ENCODE measurements at regions not wholly inside any gene's neighbourhood (a gene's known extent, or its start where the extent isn't known, plus 50 kb on each side); places are given as distances from the start of the nearest gene placed in this dataset.
"Not testable (repeated sequence)": the region's sequence is repeated elsewhere in the genome, so short reads cannot be mapped to it uniquely, and the experiment has no call there.

- Mint-ChIP-seq H3K4me3 (no peak overlapping the region), H3K27ac (no peak overlapping the region), H3K36me3 (no peaks in the 10 kb centered on the region), H3K9me3 (no peaks in the 10 kb centered on the region), H3K4me1 (no peaks in the 10 kb centered on the region), H3K27me3 (no peaks in the 10 kb centered on the region)
- DNase-seq: no peak
Measured at GRCh38 chr3:20572473-20572872, 386.5 kb upstream of the SGO1 start.

GRCh38 chr3:20569310-20569709, 383.3 kb upstream of the SGO1 start:
- DNase-seq: no peak
- Mint-ChIP-seq H3K36me3 (no peaks in the 10 kb centered on the region), H3K27me3 (no peaks in the 10 kb centered on the region), H3K4me1 (no peaks in the 10 kb centered on the region), H3K9me3 (no peaks in the 10 kb centered on the region), H3K27ac (no peak overlapping the region), H3K4me3 (no peak overlapping the region)

GRCh38 chr3:20564966-20565365, 379.0 kb upstream of the SGO1 start:
- Mint-ChIP-seq H3K4me3 (no peak overlapping the region), H3K9me3 (no peaks in the 10 kb centered on the region), H3K36me3 (no peaks in the 10 kb centered on the region), H3K27me3 (no peaks in the 10 kb centered on the region), H3K27ac (no peak overlapping the region), H3K4me1 (no peaks in the 10 kb centered on the region)
- DNase-seq: no peak

- Mint-ChIP-seq H3K4me3 (no peak overlapping the region), H3K27ac (no peak overlapping the region), H3K27me3 (no peaks in the 10 kb centered on the region), H3K36me3 (no peaks in the 10 kb centered on the region), H3K9me3 (no peaks in the 10 kb centered on the region), H3K4me1 (no peaks in the 10 kb centered on the region)
- no peak for DNase-seq
Measured at GRCh38 chr3:20563985-20564384, 378.0 kb upstream of the SGO1 start.

- H3K27me3 Mint-ChIP-seq: no peaks in the 10 kb centered on the region
- H3K4me1 Mint-ChIP-seq: no peaks in the 10 kb centered on the region
- H3K36me3 Mint-ChIP-seq: no peaks in the 10 kb centered on the region
- no peak overlapping the region for H3K4me3 Mint-ChIP-seq
- H3K27ac Mint-ChIP-seq: no peak overlapping the region
- DNase-seq: no peak
- H3K9me3 Mint-ChIP-seq: no peaks in the 10 kb centered on the region
Measured at GRCh38 chr3:20563251-20563650, 377.2 kb upstream of the SGO1 start.

- Mint-ChIP-seq H3K27ac (no peak overlapping the region), H3K4me3 (no peak overlapping the region), H3K4me1 (no peaks in the 10 kb centered on the region), H3K9me3 (no peaks in the 10 kb centered on the region), H3K27me3 (no peaks in the 10 kb centered on the region), H3K36me3 (no peaks in the 10 kb centered on the region)
- no peak for DNase-seq
Measured at GRCh38 chr3:20561166-20561565, 375.2 kb upstream of the SGO1 start.

- H3K36me3 Mint-ChIP-seq, H3K27me3 Mint-ChIP-seq, H3K4me1 Mint-ChIP-seq, H3K9me3 Mint-ChIP-seq, H3K4me3 Mint-ChIP-seq, DNase-seq, H3K27ac Mint-ChIP-seq: not testable (repeated sequence)
Measured at GRCh38 chr3:20560446-20560845, 374.4 kb upstream of the SGO1 start.

- H3K27ac Mint-ChIP-seq: no peak overlapping the region
- H3K36me3 Mint-ChIP-seq: no peaks in the 10 kb centered on the region
- no peak overlapping the region for H3K4me3 Mint-ChIP-seq
- no peak for DNase-seq
- no peaks in the 10 kb centered on the region for H3K4me1 Mint-ChIP-seq
- no peaks in the 10 kb centered on the region for H3K27me3 Mint-ChIP-seq
- H3K9me3 Mint-ChIP-seq: no peaks in the 10 kb centered on the region
Measured at GRCh38 chr3:20558161-20558560, 372.2 kb upstream of the SGO1 start.

- Mint-ChIP-seq H3K27me3 (no peaks in the 10 kb centered on the region), H3K27ac (no peak overlapping the region), H3K4me3 (no peak overlapping the region), H3K4me1 (no peaks in the 10 kb centered on the region), H3K36me3 (no peaks in the 10 kb centered on the region), H3K9me3 (no peaks in the 10 kb centered on the region)
- DNase-seq: no peak
Measured at GRCh38 chr3:20556661-20557060, 370.7 kb upstream of the SGO1 start.

- DNase-seq: no peak
Measured at GRCh38 chr3:20552605-20553275, 366.7 kb upstream of the SGO1 start.

GRCh38 chr3:20547361-20548269, 361.6 kb upstream of the SGO1 start:
- H3K9me3 Mint-ChIP-seq, H3K4me3 Mint-ChIP-seq, H3K36me3 Mint-ChIP-seq, H3K27me3 Mint-ChIP-seq, DNase-seq, H3K4me1 Mint-ChIP-seq, H3K27ac Mint-ChIP-seq: not testable (repeated sequence)

More at GRCh38 chr3:20552605-20553275, 366.7 kb upstream of the SGO1 start:
- H3K4me3 Mint-ChIP-seq: no peak overlapping the region
- no peak overlapping the region for H3K27ac Mint-ChIP-seq
- no peaks in the 10 kb centered on the region for H3K27me3 Mint-ChIP-seq
- peaks cover 5% of the 10 kb centered on the region for H3K36me3 Mint-ChIP-seq
- H3K9me3 Mint-ChIP-seq: peaks cover 4% of the 10 kb centered on the region
- H3K4me1 Mint-ChIP-seq: no peaks in the 10 kb centered on the region

GRCh38 chr3:20546636-20547035, 360.6 kb upstream of the SGO1 start:
- Mint-ChIP-seq H3K27me3 (no peaks in the 10 kb centered on the region), H3K27ac (no peak overlapping the region), H3K36me3 (peaks cover 7% of the 10 kb centered on the region), H3K4me1 (no peaks in the 10 kb centered on the region), H3K4me3 (no peak overlapping the region), H3K9me3 (peaks cover 8% of the 10 kb centered on the region)
- no peak for DNase-seq

- Mint-ChIP-seq H3K9me3 (peaks cover 8% of the 10 kb centered on the region), H3K27ac (no peak overlapping the region), H3K36me3 (peaks cover 7% of the 10 kb centered on the region), H3K4me1 (no peaks in the 10 kb centered on the region), H3K4me3 (no peak overlapping the region), H3K27me3 (no peaks in the 10 kb centered on the region)
- no peak for DNase-seq
Measured at GRCh38 chr3:20543535-20544226, 357.7 kb upstream of the SGO1 start.

- Mint-ChIP-seq H3K4me1 (no peaks in the 10 kb centered on the region), H3K36me3 (no peaks in the 10 kb centered on the region), H3K27ac (no peak overlapping the region), H3K27me3 (no peaks in the 10 kb centered on the region), H3K9me3 (no peaks in the 10 kb centered on the region), H3K4me3 (no peak overlapping the region)
- DNase-seq: no peak
Measured at GRCh38 chr3:20540066-20540465, 354.1 kb upstream of the SGO1 start.

GRCh38 chr3:20539666-20540065, 353.7 kb upstream of the SGO1 start:
- no peak overlapping the region for H3K4me3 Mint-ChIP-seq
- H3K4me1 Mint-ChIP-seq: no peaks in the 10 kb centered on the region
- H3K27ac Mint-ChIP-seq: no peak overlapping the region
- no peaks in the 10 kb centered on the region for H3K27me3 Mint-ChIP-seq
- DNase-seq: no peak
- no peaks in the 10 kb centered on the region for H3K9me3 Mint-ChIP-seq
- no peaks in the 10 kb centered on the region for H3K36me3 Mint-ChIP-seq
